ENCODE measurements at regions not wholly inside any gene's neighbourhood (a gene's known extent, or its start where the extent isn't known, plus 50 kb on each side); places are given as distances from the start of the nearest gene placed in this dataset.
A peak's percentile ranks its signal among the peaks of the same experiment; 100 is the strongest.

GRCh38 chr3:24985668-24986067 is 442.4 kb upstream of the RARB start:
- DNase-seq (ENCODE audit: low read depth), result no peak
- no peak for TF ChIP-seq CTCF (IDR thresholded peaks at IDR 0.05; ENCODE audit: insufficient read depth, low read length)
- H3K4me3 ChIP-seq (ENCODE audit: low read depth, low read length), result no peak overlapping the region

GRCh38 chr3:24986612-24987011 is 441.5 kb upstream of the RARB start:
- no peak for TF ChIP-seq CTCF (IDR thresholded peaks at IDR 0.05; ENCODE audit: insufficient read depth, low read length)
- no peak overlapping the region for H3K4me3 ChIP-seq (ENCODE audit: low read depth, low read length)
- DNase-seq (ENCODE audit: low read depth), result no peak

- no peak overlapping the region for H3K4me3 ChIP-seq (ENCODE audit: low read depth, low read length)
- DNase-seq (ENCODE audit: low read depth), result no peak
- no peak for TF ChIP-seq CTCF (IDR thresholded peaks at IDR 0.05; ENCODE audit: insufficient read depth, low read length)
Observed at GRCh38 chr3:24999357-24999756, 428.7 kb upstream of the RARB start.

GRCh38 chr3:25000971-25001591 is 427.0 kb upstream of the RARB start:
- no peak overlapping the region for H3K4me3 ChIP-seq (ENCODE audit: low read depth, low read length)
- no peak for DNase-seq (ENCODE audit: low read depth)

GRCh38 chr3:25002052-25002451 is 426.0 kb upstream of the RARB start:
- H3K4me3 ChIP-seq (ENCODE audit: low read depth, low read length), result no peak overlapping the region
- DNase-seq (ENCODE audit: low read depth), result no peak
- no peak for TF ChIP-seq CTCF (IDR thresholded peaks at IDR 0.05; ENCODE audit: insufficient read depth, low read length)

More at GRCh38 chr3:25000971-25001591, 427.0 kb upstream of the RARB start:
- no peak for TF ChIP-seq CTCF (IDR thresholded peaks at IDR 0.05; ENCODE audit: insufficient read depth, low read length)

GRCh38 chr3:25007974-25008658 is 419.9 kb upstream of the RARB start:
- DNase-seq (ENCODE audit: low read depth), result peak; percentile 12
- TF ChIP-seq CTCF (IDR thresholded peaks at IDR 0.05; ENCODE audit: insufficient read depth, low read length), result no peak
- no peak overlapping the region for H3K4me3 ChIP-seq (ENCODE audit: low read depth, low read length)
